ENCODE measurements at regions not wholly inside any gene's neighbourhood (a gene's known extent, or its start where the extent isn't known, plus 50 kb on each side); places are given as distances from the start of the nearest gene placed in this dataset.
A peak's percentile ranks its signal among the peaks of the same experiment; 100 is the strongest.

GRCh38 chr10:2791774-2792443 is 275.4 kb upstream of the PFKP start:
- no peak for DNase-seq

DNA sequence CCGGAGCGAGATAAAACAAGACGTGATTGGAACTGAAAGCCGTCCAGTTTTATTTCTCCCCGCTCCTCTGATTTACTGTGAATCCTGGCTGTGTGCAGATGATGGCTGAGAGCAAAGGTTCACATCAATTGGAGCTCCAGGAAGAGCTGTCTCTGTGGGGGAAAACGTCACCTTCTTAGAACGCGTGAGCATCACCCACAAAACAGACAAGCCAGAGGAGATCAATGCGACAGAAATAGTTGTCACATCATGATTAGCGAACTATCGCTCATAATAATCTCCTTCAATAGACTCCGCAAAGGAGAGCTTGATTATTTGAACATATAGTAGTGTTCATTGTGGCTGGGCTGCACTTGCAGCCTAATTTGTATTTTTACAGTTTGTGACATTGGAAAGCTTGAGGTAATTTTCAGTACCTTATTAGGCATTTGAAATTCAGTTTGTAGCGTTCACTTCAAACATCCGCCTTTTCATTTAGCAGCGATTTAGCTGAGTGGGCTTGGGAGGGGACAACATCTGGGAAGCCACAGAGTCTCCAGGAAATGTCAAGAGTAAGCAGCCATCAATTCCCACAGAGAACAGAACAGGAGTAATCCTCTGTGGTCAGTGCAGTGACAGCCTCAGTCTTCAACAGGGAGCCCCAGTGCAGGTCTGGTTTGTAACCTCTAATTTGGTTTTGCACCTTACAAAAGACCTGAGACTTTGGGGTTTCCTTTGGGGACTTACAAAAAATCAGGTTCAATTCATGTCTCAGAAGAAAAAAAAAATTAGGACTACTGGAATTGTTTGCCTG is 276.8 kb upstream of the PFKP start:
- no peak for DNase-seq

DNA sequence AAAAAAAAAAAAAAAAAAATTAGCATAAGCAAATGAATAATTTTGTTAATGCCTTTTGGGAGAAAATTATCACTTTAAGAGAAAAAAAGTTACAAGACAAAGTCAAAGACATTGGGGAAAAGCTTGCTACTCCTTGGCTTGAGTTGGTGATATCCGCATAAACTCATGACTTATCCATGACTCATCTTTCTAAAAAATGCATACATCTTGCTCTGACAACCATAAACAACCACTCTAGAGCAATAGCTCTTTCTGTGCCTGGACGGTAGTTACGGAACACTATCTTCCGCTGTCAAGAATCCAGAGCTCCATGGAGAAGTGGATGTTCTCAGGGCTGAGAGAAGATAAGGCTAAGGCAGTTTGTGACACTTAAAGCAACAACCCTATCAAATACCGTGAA is 281.1 kb upstream of the PFKP start:
- no peak for DNase-seq

DNA sequence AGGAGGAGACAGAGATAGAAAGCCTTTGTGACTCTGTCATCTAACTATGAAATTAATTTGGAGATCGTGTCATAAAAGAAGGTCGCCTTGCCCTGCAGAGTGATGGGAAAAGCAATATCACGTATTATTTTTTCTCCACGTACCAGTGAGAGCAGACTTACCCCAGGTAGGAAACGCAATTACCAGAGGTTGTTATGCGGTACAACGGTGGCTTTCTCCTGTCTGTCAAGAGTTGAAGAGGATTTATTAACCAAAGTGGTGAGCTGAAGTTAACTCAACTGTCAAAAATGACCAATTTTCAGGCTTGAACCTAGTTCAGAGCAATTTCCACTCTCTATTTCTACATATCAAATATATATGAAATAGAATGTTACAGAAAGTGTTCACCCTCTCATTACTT is 282.6 kb upstream of the PFKP start:
- DNase-seq = no peak

DNA sequence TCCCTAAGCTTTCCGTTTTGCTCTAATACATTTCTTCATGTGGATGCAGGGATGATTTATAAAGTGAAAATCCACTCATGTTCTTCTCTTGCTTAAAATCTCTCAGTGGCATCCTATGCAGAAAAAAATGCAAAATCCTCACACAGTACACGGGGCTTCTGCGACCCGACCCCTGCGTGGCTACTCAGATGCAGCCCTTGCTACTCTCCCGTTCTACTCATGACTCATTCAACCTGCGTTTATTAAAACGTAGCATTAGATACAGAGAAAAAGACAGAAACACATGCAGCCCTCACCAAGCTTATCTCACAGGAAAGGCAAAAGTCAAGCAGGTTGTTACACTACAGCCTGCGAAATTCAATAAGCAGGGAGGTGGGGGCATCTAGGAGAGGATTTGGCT is 284.4 kb upstream of the PFKP start:
- no peak for DNase-seq

GRCh38 chr10:2782265-2782664 is 285.1 kb upstream of the PFKP start:
- DNase-seq = no peak

DNA sequence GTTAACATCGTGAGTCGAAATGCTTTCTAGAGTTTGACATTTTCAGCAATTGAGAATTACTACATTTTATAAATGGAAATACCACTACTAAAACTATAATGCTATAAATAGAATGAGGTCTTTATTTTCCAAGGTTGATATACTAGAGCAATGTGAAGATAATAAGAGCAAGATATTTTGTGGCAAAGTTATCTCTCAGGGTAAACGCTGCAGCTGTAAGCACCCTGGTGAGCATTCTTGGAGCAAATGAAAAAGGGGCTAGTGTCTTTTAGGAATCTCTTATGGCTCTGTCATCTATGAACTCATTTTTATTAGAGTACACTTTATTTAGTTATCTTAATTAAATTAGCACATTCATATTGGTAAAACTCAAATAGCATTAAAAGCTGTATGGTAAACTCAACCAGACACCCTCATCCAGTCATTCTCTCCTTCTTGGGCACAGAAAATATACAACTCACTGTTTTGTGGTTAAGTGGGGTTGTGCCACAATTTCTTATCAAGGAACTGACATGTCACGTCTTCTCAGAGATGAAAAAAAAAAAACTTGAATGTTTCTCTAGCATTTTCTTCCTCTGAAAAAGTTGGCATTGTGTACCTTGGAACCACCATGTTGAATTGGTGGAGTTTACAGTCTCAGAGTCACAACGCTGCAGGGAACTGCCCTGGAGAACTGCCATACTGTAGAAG is 289.5 kb upstream of the PFKP start:
- DNase-seq = no peak

GRCh38 chr10:2772816-2773631 is 294.3 kb upstream of the PFKP start:
- DNase-seq = no peak

DNA sequence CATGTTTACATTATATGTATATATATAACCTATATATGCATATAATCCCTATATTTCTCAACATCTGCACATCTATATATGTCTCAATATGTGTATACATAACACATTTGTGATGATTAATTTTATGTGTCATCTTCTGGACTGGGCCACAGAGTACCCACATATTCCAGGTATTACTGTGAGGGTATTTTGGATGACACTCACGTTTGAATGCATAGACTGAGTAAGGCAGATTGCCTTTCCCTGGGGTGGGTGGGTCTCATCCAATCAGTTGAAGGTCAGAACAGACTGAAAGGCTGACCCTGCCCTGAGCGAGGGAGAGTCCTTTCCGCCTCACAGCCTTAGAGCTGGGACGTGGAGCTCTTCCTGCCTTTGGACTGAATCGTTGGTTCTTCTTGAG is 295.2 kb upstream of the PFKP start:
- DNase-seq = no peak

- DNase-seq = peak; percentile 4 to 68 (median 36)
Measured at GRCh38 chr10:2767293-2767692, 300.1 kb upstream of the PFKP start.

GRCh38 chr10:2761971-2762370 is 305.4 kb upstream of the PFKP start:
- DNase-seq = no peak

- peak in 1 of 3 donors; percentile 11 for DNase-seq
Measured at GRCh38 chr10:2761311-2761710, 306.0 kb upstream of the PFKP start.

GRCh38 chr10:2760736-2761135 is 306.6 kb upstream of the PFKP start:
- DNase-seq = no peak

DNA sequence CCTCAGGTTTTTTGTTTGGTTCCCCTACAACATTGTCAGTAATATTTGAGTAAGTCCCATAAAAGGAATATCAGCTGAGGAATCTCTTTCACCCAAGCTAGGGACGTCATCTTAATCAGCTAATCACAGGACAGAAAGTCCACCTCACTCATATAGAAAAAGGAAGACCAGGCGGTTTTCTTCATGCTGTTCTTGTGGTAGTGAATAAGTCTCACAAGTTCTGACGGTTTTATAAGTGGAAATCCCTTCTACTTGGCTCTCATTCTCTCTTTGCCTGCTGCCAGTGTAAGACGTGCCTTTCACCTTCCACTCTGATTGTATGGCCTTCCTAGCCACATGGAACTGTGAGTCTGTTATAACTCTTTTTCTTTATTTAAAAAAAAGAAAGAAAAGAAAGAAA is 308.1 kb upstream of the PFKP start:
- DNase-seq = no peak

GRCh38 chr10:2754943-2755342 is 312.4 kb upstream of the PFKP start:
- DNase-seq = no peak

DNA sequence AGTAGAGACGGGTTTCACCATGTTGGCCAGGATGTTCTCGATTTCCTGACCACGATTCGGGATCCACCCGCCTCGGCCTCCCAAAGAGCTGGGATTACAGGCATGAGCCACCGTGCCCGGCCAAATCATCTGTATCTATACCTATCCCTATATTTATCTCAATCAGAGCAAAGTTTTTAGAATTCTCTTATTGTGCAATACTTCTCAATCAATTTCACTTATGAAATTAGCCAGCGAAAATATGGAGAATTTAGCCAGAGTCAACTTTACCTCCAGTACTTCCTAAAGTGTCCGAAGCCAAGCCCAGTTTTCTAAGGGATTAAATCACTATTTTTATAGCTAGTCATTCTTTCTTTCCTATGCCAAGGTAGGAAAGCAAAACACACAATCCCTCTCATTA is 319.1 kb upstream of the PFKP start:
- DNase-seq = no peak

DNA sequence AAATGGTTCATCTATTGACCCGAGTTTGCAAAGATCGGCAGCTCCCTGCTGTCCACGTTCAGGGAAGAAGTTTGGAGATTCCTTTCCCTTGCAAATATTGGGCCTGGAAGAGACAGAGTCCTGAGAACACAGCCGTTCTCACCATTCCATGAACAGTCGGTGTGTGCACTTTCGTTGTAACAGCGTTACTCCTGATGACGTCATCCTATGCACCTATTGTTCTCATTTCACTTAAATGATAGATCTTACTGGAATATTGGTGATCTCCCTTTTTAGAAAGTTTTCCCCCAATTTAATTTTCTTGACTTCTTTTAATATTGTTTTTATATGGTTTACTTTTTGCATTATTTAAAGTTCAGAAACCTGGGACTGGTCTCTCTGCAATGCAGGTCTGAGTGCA is 320.7 kb upstream of the PFKP start:
- DNase-seq = no peak

- DNase-seq = no peak
Measured at GRCh38 chr10:2745666-2746065, 321.7 kb upstream of the PFKP start.

DNA sequence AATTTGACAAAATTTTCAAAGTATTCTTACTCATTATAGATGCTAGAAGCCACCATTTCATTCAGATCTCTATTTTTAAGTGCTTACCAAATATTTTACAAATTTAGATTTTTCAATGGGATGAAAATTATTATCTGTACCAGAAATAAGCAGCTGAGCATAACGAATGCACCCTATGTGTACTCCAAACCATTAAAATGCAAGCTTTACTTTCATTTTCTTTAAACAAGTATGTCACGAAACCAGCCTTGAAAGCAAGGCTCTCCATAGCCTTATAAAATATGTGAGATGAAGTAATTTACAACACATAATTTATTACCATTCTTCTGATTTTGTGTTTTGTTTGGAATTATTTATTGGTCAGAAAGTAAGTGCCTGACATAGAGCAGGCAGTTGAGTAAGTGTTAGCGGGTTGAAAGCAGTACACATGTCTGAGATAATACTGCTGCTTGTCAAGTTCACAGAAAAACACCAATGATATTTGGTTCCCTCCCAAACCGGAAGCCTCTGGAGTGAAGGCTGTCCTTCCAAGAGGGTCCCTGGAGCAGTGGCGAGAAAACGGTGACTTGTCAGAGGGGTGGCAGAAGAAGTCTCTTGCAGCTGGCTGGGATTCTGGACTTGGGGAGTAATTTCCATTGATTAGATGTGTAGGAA is 322.7 kb upstream of the PFKP start:
- peak in 2 of 3 donors; percentile 8 to 47 for DNase-seq

DNA sequence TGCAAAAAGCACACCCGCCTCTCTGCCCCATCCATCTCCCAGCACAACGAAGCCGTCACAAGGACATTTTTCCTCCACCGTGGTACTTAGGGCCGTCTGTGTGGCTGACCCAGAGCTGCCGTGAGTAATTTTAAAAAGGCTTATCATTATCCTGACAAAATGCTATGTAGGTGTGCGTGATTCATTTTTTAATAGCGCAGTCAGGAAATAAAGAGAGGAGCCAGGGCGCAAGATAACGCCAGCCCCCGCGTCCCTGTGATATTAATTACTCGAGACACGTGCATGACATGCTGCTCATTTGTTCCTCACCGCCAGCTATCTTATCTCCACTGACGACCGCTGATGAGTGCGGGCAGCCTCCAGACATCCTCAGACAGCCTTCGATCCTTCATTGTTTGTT is 332.7 kb upstream of the PFKP start:
- DNase-seq = no peak

DNA sequence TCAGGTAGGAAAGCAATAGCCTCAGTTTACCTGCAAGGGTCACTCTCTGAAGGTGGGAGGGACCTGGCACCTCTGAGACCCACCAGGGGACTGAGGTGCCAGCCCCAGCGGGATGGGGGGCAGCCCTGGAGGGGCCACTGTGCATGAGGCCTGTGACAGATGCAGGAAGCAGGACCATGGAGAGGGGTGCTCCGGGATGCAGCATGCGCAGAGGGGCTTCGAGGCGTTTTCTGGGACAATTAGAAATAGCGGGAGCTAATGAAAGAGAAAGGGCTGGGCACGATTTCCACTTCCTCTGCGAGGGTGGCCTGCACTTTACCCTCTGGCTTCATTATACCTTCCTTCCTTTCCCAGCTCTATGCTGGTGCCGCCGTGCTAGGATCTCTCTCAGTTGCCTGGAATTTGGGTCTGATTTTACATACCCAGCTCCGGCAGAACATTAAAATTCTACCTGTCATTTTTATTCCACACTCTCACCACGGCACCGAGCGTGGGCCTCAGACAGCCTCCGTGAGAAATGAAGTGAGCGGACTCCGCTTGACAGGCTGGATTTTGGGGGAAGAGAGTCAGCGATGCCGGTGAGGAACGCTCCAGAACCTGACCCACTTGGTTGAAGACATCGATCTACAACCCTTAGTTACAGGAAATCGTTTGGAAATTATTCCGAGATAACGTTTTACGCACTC is 333.9 kb upstream of the PFKP start:
- DNase-seq = no peak

Measured in muscle of back (tissue), 3 donors.